ENCODE measurements at regions not wholly inside any gene's neighbourhood (a gene's known extent, or its start where the extent isn't known, plus 50 kb on each side); places are given as distances from the start of the nearest gene placed in this dataset.

DNA sequence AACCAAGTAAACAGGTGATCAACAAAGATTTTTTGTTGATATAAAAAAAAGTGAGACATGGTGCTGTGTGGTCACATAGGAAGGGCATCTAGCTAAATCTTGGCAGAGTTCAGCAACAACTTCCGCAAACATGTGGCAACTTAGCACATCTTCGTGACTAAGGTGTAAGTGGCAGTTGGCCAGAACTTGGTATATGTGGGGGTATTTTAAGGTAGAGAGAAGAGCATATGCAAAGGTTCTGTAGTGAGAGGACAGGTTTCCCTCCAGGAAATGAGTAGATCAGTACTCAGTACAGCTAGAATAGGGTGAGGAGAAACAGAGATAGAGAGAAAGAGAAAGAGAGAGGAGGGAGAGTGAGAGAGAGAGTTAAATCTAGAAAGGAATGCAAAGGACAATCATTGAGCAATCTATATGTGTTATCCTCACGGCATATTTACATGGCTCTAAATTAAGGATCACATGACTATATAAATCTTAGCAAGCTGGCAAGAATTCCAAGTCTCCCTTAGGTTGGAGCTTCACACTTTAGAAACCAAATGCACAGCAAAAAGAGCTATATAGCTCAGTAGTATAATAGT, 227.7 kb upstream of the HMGA2 start:
- in situ Hi-C loops (cut with HindIII; ENCODE audit: low sequenced_read_pairs) = no loop called here

DNA sequence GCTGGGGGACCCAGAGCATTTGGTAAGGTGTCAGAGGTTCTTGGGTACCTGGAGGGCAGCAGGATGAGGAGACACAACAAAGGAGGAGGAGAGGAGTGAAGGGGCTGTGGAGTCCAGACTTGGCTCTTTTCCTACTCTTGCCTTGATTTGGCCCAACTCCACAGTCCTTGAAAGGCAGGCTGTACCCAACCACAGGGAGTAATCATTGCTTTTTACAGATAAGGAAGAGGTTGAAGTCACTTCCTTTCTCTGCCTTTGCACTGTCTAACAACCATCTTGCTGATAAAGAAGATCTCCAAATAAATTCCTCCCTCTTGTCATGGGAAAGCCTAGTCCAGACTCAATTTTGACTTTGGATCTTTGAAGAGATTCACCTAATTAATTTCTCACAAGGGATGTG, 226.8 kb upstream of the HMGA2 start:
- in situ Hi-C loops (cut with HindIII; ENCODE audit: low sequenced_read_pairs) = no loop called here

DNA sequence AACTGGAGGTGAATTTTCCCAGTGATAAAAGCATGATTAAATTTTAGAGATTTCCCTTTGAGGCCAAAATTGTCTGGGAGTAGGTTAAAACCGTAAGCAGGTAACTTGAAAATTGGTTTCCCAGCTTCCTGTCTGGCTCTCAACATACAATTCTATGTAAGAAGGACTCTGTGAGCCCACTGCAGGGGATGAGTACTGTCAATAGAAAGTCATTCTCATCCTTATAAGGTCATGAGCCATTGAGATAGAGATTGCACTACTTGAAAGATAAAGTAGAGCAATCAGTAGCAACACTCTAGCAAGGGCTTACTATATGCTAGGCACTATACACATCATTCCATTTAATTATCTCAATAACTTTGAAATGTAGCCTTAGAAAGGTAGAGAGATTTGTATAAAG, 225.6 kb upstream of the HMGA2 start:
- in situ Hi-C loops (cut with HindIII; ENCODE audit: low sequenced_read_pairs) = no loop called here

DNA sequence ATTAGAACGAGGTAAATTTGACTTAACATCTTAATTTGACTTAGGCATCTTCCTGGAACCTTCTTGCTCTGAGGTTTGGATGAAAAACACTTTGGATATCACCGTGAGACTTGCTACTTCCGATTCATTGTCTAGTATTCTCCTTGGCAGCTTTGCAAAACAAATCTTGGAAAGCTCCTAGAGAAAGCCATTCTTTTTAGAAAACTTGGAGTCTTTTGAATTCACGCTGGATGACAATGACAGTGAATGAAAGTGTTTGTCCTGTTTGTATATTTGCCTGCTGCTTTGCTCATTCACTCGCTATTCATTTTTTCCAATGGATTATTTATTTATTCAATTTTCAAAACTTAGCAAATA, 222.1 kb upstream of the HMGA2 start:
- in situ Hi-C loops (cut with HindIII; ENCODE audit: low sequenced_read_pairs) = no loop called here

DNA sequence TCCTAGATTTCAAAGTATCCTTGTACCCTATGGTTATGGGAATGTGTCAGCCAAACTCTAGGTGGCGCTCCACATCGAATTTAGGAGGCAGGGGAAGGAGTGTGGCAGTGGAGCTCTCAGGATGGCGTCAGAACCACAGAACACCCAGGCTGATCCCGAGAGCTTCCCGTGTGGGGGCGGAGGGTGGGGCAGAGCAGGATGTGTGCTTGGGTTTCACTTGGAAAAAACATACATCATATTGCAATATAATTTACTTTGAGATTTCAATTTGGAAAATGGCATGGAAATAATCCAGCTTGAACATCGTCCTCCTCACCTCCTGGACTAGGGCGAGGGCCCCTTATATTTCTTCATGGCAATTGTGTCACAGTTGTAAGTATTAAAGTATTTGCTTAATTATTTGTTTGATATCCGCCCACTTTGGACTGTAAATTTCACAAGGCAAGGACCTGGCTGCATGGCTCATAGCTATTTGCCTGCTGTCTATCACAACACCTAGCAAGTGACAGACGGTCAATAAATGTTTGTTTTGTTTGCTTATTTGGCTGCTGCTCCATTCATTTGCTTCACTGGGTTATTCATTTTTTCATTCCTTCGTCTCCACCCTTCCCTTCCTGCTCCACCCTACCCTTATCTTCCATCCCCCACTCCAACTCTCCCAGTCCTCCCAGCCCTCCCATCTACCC, 221.5 kb upstream of the HMGA2 start:
- in situ Hi-C loops (cut with HindIII; ENCODE audit: low sequenced_read_pairs) = no loop called here

DNA sequence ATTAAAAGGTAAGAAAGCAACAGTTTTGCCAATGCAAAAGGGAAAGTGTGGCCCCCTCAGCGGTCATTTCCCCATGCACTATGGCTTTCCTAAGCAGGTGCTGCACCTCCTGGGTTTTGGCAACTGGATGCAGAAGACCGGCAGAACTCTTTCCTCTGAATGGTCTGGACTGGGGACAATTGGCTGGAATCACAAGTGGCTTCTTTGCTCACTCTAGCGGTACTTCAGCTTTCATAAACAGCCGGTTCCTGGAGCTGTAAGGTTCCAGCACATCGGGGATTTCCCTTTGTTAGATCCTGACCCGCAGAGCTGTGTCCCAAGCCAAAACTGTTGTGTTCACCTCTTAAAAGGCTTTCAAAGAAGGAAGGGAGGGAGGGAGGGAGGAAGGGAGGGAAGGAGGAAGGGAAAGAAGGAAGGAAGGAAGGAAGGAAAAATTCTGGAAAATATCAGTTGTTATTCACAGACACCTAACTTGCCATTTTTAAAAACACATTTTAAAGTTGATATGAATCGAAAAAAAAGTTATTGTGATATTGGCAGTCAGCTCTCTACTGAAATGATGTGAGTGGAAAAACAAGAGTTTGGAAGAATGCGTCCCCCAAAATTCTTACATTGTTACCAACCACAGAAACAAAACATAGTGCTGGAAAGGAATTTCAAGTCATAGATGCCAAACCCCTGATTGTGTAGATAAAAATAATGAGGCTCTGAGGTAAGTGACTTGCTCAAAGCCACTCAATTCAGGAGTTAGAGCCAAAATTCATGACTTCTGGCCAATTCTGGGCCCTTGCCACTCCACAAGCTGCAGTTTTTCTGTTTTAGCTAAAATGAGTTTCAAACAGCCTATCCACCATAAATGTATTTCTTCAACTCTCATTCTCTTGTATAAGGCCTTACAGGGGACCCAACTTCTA, 220.6 kb upstream of the HMGA2 start:
- in situ Hi-C loops (cut with HindIII; ENCODE audit: low sequenced_read_pairs) = no loop called here

DNA sequence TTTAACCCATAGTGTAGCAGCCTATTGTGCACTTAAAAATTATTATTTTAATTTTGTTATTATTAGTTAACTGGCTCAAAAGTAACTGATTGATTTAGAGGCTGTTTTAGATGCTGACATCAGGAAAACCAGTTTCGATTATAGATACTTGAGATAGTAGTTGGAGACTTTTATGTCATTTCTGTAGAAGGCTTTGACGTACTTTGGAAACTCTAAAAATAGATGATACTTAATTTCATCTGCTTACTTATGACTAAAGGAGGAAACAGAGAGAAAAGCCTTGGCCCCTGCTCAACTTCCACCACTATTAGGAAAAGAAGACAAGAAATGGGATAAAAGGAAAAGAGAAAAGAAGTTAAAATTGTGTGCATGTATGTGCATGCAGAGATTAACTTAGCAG, 219.3 kb upstream of the HMGA2 start:
- in situ Hi-C loops (cut with HindIII; ENCODE audit: low sequenced_read_pairs) = no loop called here

DNA sequence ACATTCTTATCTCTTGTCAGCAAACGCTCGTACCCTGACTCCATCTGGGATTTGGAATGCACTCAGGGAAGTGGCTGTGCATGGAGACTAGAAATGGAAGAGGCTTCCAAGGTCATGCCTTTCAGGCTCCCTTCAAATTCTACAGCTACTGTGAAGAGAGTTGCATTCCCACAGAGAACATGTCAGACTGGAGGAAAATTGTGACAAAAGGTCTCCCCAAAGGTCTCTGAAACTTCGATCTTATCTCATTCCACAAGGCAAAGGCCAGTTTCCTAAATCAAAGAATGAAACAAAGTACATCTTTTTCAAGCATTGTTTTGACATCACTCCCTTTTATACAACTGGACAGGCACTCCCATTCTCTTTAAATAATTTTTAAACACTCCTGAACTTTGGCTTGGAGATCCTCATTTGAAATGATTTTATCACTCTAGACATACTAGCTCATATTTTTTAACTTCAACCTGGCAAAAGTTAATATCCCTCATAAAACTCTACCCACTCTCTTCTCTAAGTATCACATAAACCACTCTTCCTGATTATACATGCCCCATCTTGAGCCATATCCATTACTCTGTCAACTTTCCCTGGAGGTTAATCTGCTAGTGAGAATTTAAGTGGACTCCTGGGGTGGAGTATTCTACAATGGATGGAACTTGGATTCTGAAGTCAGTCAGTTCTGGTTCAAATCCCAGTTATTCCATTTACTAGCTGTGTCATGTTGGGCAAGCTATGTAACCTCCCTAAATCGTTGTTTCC, 218.1 kb upstream of the HMGA2 start:
- in situ Hi-C loops (cut with HindIII; ENCODE audit: low sequenced_read_pairs) = no loop called here

DNA sequence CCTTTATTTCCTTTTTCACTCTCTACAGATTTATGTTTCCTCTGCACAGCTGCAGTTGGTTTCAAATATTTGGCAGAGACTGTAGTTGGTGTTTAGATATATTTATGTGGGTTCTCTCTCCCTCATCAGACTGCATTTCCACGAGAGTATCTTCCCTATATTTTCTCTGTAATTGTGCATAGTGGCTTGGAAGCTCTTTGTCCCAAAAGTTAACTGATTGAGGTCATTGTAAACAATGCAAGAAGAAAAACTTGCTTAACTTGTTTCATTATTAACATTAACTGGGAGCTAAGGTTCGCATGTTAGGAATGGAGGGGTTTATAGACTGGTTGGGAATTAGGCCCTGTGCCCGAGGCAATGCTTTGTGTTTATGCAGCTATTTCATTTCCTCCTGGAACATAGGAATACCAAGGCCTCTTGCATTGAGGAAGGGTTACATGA, 216.9 kb upstream of the HMGA2 start:
- in situ Hi-C loops (cut with HindIII; ENCODE audit: low sequenced_read_pairs) = no loop called here

DNA sequence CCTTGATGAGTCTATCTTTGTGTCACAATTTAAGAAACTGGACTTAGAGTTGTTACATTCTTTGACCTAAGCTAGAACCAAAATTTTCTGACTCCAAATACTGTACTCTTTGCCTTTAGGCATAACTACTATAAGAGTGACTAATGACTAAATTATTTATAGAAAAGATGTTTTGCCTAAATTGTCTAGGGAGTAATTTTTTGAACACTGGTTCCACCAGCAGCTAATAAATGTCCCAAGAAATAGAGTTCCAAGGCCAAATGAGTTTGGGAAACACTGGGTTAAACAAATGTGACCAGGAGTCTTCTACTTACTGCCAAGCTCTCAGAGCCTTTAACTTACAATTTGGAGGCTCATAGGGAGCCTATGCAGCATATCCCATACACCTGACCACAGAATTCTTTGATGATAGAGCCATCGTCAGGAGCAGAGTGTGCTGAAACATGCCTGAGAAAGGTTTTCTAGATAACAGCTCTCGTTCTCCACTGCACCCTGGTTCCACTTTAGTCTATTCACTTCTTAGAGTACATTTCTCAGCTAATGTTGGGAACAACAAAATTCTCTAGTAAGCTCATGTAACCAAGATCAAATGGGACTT, 215.9 kb upstream of the HMGA2 start:
- in situ Hi-C loops (cut with HindIII; ENCODE audit: low sequenced_read_pairs) = no loop called here

DNA sequence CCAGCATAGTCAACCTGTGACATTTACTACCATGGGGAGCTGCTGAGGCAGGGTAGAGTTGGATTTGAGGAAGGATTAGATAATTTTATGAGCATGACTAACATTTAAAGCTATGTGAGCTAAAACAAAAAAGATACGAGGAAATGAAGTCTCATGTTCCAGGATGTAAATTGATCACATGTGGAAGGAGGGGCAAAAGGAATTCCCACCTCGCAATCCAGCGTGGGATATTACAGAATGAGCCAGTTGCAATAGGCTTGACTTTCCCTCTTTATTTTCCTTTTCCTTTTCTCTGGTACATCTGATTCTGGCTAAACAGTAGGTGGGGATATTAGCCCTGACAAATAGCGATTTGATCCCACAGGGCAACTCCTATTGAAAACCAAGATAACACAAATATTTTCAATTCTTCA, 214.9 kb upstream of the HMGA2 start:
- in situ Hi-C loops (cut with HindIII; ENCODE audit: low sequenced_read_pairs) = no loop called here

DNA sequence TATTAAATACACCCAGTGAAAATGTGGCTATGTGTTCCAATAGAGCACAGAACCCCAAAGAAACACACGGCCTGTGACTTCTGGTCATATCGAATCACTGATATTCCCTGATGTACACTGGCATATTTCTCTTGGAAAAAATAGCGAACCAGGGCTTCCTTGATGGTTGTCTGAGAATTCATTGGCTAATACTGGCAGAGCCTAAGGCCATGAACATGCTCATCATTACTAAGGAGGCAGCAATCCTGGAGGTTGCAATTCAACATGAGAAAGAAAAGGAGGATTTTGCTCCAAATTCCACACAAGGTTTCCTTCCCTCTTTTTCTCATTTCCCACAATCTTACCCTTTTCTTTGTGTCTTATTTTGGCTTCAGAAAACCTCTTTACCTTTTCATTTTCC, 212.9 kb upstream of the HMGA2 start:
- in situ Hi-C loops (cut with HindIII; ENCODE audit: low sequenced_read_pairs) = no loop called here

DNA sequence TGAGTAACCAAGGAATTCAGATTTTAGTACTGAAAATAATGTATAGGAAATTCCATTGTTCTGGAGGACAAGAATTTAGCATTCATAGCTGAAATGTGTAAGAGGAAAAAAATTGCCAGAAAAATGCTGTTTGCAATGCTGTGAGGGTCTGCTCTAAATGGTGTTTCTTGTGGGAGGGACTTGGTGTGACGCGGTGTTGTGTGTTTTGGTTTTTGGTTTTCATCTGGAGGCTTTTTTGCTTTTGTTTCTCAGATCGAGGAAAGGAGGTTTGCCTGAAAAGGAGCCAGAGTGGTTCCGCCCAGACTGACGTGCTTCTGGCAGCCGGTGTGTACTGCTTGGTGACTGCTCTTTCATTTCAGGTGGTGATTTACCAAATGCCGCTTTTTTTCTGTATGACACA, 211.8 kb upstream of the HMGA2 start:
- in situ Hi-C loops (cut with HindIII; ENCODE audit: low sequenced_read_pairs) = no loop called here

DNA sequence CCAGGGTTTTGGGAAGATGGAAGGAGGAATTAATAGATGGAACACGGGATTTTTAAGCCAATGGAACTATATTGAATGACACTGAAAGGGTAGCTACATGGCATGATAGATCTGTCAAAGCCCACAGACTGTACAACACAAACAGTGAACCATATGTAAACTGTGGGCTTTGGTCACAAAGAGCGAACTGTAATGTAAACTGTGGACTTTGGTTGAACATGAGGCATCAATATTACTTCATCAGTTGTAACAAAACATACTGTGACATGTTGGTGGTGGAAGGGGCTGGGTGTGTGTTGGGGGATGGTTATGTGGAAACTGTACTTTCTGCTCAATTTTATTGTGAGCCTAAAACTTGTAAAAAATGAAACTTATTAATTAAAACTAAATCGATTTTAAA, 210.6 kb upstream of the HMGA2 start:
- in situ Hi-C loops (cut with HindIII; ENCODE audit: low sequenced_read_pairs) = no loop called here

DNA sequence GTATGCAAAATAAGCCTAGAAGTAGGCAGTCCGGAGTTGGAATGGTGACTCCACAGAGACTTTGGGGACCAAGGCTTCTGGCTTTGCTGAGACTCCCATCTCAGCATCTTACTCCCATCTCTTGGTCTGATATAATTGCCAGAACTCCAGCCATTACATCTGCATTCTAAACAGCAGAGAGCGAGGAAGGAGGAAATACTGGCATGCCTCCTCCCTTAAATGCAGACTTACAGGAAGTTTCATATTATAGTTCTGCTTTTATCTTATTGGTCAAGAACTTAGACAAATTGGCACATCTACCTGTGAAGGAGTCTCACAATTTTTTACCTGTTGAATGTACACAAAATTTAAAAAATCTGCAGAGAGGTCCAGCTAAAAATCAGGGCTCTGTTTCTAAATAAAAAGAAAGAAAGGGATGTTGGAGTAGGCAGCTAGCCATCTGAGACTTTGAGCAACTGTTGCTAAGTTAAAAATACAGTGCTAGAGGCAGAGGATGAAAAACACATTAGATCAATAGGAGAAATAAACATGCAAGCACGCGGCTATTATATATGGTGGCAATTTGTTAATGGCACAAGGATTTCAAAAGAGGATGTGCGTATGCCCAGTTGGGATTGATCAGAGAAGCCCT, 209.9 kb upstream of the HMGA2 start:
- in situ Hi-C loops (cut with HindIII; ENCODE audit: low sequenced_read_pairs) = no loop called here

DNA sequence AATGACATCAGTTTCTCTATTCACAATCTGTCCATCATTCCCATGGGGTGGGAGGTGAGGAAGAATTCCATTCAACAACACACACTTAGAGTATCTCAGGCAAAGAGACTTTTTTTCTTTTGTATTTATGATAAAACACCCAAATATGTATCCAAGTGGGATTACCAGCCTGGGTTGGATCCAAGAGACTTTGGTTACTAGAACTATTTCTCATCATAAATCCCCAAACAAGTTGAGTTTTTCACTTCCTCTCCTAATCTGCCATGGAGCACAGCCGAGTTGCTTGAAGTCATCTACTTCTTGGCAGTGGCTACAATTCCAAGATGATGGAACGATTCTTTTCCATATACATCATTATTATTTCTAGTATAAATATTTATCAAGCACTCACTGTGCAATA, 209.2 kb upstream of the HMGA2 start:
- in situ Hi-C loops (cut with HindIII; ENCODE audit: low sequenced_read_pairs) = no loop called here

DNA sequence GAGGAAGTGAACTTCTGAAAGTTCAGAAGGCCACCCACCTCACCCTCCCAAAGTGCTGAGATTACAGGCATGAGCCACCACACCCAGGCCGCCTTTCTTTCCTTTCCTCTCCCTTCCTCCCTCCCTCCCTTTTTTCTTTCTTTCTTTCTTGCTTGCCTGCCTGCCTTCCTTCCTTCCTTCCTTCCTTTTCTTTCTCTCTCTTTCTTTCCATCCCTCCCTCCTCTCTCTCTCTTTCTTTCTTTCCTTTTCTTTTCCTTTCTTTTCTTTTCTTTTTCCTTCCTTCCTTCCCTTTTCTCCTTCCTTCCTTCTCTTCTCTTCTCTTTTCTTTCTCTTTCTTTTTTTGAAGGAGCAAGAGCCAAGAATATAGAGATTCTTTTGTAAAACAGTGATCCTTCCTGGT, 208.3 kb upstream of the HMGA2 start:
- in situ Hi-C loops (cut with HindIII; ENCODE audit: low sequenced_read_pairs) = no loop called here

DNA sequence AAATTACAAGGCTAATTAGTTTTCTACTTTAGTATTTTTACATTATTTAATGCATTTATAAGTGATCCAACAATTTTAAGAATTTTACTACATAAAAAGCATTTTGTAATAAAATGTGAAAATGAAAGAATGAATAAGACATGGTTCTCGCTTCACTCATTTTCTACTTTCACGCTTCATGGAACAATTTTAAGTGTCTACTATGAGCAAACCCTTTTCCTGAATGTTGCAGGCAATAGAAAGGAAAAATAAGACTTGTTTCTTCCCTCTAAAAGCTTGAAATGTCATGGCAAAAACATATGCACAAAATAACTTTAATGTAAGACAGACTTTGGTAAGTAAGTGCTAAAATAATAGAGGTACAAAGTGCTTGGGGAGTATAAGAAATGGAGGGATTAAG, 205.7 kb upstream of the HMGA2 start:
- in situ Hi-C loops (cut with HindIII; ENCODE audit: low sequenced_read_pairs) = no loop called here

DNA sequence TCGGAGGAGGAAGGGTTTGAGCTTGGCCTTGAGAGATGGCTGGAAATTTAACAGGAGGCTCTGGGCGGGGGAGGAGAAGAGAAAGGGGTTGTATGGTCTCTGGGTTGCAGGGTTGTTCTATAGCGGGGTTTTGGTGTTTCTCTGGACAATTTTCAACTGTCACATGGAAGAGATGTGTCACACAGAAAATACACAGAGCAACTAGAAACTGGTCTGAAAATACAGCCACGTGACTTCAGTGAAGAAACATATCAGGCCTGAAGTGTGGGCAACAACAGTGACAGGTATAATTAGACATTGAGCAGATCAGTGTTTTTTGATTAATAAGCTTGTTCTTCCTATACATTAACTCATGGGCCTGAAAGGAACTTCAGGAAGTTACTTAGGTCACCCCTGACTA, 205.3 kb upstream of the HMGA2 start:
- in situ Hi-C loops (cut with HindIII; ENCODE audit: low sequenced_read_pairs) = no loop called here

DNA sequence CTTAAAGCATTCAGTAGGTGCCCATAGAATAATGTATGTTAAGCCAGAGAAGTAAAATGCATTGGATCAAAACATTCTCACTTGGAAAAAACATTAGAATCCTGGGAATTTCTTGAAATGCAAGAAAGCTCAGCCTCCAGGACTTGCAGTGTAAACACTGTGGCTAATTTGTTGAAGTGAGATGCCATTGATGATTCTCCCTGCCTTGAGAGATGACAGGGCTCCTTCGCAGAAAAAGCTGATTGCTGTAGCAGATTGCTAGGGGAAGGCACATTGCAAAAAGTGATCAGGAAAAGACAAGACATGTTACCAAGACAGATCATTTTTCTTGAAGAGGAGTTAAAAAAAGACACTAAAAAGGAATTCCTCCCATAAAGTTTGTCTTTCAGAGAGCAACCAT, 204.2 kb upstream of the HMGA2 start:
- in situ Hi-C loops (cut with HindIII; ENCODE audit: low sequenced_read_pairs) = loop anchor here (10.0 kb wide), 1 partner anchor 75 kb away; no protein-coding TSS in a partner anchor
